ENCODE measurements at regions not wholly inside any gene's neighbourhood (a gene's known extent, or its start where the extent isn't known, plus 50 kb on each side); places are given as distances from the start of the nearest gene placed in this dataset.

GRCh38 chr6:51060262-51060762 lies 241.6 kb downstream of the TFAP2B start:
- H3K27me3 ChIP-seq (ENCODE audit: control insufficient read depth in 3 of 3, insufficient read depth in 3 of 3, low read length in 2 of 3): no peaks in the 10 kb centered on the region
- DNase-seq (no peak), ATAC-seq (ENCODE audit: insufficient read depth, low FRiP score) (no peak)
- H3K9ac ChIP-seq (ENCODE audit: insufficient read depth in 1 of 2, low read length in 2 of 2): no peak overlapping the region
- H3K4me1 ChIP-seq (ENCODE audit: control insufficient read depth in 5 of 5, insufficient read depth in 5 of 5, low read length in 5 of 5): no peaks in the 10 kb centered on the region
- peaks cover 0 to 3% (median 0%) of the 10 kb centered on the region in 4 donors for H3K9me3 ChIP-seq (ENCODE audit: control insufficient read depth in 4 of 4, insufficient read depth in 3 of 4, low read length in 3 of 4)
- WGBS, 2 donors: 69 to 79% methylated on average over 3 of the region's 3 CpGs
- TF ChIP-seq, protein P1, sequence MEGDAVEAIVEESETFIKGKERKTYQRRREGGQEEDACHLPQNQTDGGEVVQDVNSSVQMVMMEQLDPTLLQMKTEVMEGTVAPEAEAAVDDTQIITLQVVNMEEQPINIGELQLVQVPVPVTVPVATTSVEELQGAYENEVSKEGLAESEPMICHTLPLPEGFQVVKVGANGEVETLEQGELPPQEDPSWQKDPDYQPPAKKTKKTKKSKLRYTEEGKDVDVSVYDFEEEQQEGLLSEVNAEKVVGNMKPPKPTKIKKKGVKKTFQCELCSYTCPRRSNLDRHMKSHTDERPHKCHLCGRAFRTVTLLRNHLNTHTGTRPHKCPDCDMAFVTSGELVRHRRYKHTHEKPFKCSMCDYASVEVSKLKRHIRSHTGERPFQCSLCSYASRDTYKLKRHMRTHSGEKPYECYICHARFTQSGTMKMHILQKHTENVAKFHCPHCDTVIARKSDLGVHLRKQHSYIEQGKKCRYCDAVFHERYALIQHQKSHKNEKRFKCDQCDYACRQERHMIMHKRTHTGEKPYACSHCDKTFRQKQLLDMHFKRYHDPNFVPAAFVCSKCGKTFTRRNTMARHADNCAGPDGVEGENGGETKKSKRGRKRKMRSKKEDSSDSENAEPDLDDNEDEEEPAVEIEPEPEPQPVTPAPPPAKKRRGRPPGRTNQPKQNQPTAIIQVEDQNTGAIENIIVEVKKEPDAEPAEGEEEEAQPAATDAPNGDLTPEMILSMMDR (IDR thresholded peaks at IDR 0.05; ENCODE audit: control extremely low read depth, extremely low read depth): no peak
- no peak overlapping the region for H3K4me3 ChIP-seq
- no peaks in the 10 kb centered on the region for H3K36me3 ChIP-seq (ENCODE audit: control insufficient read depth in 4 of 4, insufficient read depth in 4 of 4, low read length in 4 of 4)
- no peak overlapping the region for H3K27ac ChIP-seq (ENCODE audit: low read depth in 1 of 2, low read length in 1 of 2)

DNA sequence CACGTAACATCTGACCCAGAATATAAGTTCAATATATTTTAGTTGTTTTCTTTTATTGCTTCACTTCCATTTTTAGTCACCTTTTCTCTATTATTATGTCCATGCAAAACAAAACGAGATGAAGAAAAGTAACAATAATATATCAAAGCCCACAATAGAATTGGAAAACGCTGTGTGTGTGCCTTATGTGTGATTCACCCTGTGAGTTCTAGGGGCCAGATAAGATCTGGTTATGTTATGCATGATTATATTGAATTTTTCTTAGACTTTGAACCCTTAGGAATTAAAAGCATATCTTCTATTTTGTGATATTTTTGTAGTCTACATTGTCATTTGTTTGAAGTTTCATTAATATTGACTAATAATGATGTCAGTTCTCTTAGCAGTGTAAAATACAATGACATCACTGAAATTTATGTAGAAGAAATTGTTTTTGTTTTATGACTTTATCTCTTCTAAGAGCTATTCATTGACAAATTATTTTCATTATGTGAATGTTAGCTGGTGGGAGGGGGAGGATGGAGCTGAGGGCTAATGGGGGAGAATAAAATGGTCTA lies 243.6 kb downstream of the TFAP2B start:
- WGBS, 2 donors: 66 to 71% methylated on average over 3 of the region's 3 CpGs

GRCh38 chr6:51077821-51078518 lies 259.3 kb downstream of the TFAP2B start:
- Histone ChIP-seq H3K36me3 (ENCODE audit: control insufficient read depth in 4 of 4, insufficient read depth in 4 of 4, low read length in 4 of 4) (no peaks in the 10 kb centered on the region), H3K4me1 (ENCODE audit: control insufficient read depth in 5 of 5, insufficient read depth in 5 of 5, low read length in 5 of 5) (no peaks in the 10 kb centered on the region), H3K27me3 (ENCODE audit: control insufficient read depth in 3 of 3, insufficient read depth in 3 of 3, low read length in 2 of 3) (no peaks in the 10 kb centered on the region), H3K9ac (ENCODE audit: insufficient read depth in 1 of 2, low read length in 2 of 2) (no peak overlapping the region), H3K9me3 (ENCODE audit: control insufficient read depth in 4 of 4, insufficient read depth in 3 of 4, low read length in 3 of 4) (peaks cover 0 to 8% (median 0%) of the 10 kb centered on the region in 4 donors), H3K27ac (ENCODE audit: low read depth in 1 of 2, low read length in 1 of 2) (no peak overlapping the region), H3K4me3 (no peak overlapping the region)
- TF ChIP-seq, protein P1 (IDR thresholded peaks at IDR 0.05; ENCODE audit: control extremely low read depth, extremely low read depth): no peak
- ATAC-seq (ENCODE audit: insufficient read depth, low FRiP score) (no peak), DNase-seq (no peak)
- 75 to 84% methylated on average over 3 of the region's 3 CpGs for WGBS, 2 donors

More for the DNA sequence above, 243.6 kb downstream of the TFAP2B start:
- DNase-seq (no peak), ATAC-seq (ENCODE audit: insufficient read depth, low FRiP score) (no peak)
- peaks cover 0 to 3% (median 0%) of the 10 kb centered on the region in 4 donors for H3K9me3 ChIP-seq (ENCODE audit: control insufficient read depth in 4 of 4, insufficient read depth in 3 of 4, low read length in 3 of 4)
- no peak overlapping the region for H3K9ac ChIP-seq (ENCODE audit: insufficient read depth in 1 of 2, low read length in 2 of 2)
- TF ChIP-seq, protein P1 (IDR thresholded peaks at IDR 0.05; ENCODE audit: control extremely low read depth, extremely low read depth): no peak
- H3K36me3 ChIP-seq (ENCODE audit: control insufficient read depth in 4 of 4, insufficient read depth in 4 of 4, low read length in 4 of 4): no peaks in the 10 kb centered on the region
- no peak overlapping the region for H3K27ac ChIP-seq (ENCODE audit: low read depth in 1 of 2, low read length in 1 of 2)
- no peak overlapping the region for H3K4me3 ChIP-seq
- H3K27me3 ChIP-seq (ENCODE audit: control insufficient read depth in 3 of 3, insufficient read depth in 3 of 3, low read length in 2 of 3): no peaks in the 10 kb centered on the region
- H3K4me1 ChIP-seq (ENCODE audit: control insufficient read depth in 5 of 5, insufficient read depth in 5 of 5, low read length in 5 of 5): no peaks in the 10 kb centered on the region
